ENCODE measurements at regions not wholly inside any gene's neighbourhood (a gene's known extent, or its start where the extent isn't known, plus 50 kb on each side); places are given as distances from the start of the nearest gene placed in this dataset.

- in situ Hi-C loops (cut with HindIII; ENCODE audit: low sequenced_read_pairs) = no loop called here
These were observed 354.3 kb downstream of the IRS1 start for GRCh38 chr2:226445216-226445861.

GRCh38 chr2:226443112-226443511, 356.5 kb downstream of the IRS1 start:
- in situ Hi-C loops (cut with HindIII; ENCODE audit: low sequenced_read_pairs) = no loop called here

- in situ Hi-C loops (cut with HindIII; ENCODE audit: low sequenced_read_pairs) = no loop called here
These were observed 359.3 kb downstream of the IRS1 start for GRCh38 chr2:226440127-226440918.

- in situ Hi-C loops (cut with HindIII; ENCODE audit: low sequenced_read_pairs) = no loop called here
These were observed 360.3 kb downstream of the IRS1 start for GRCh38 chr2:226439337-226439736.

GRCh38 chr2:226435146-226435545, 364.5 kb downstream of the IRS1 start:
- in situ Hi-C loops (cut with HindIII; ENCODE audit: low sequenced_read_pairs) = no loop called here

- in situ Hi-C loops (cut with HindIII; ENCODE audit: low sequenced_read_pairs) = no loop called here
These were observed 364.9 kb downstream of the IRS1 start for GRCh38 chr2:226434702-226435101.

GRCh38 chr2:226431288-226431948, 368.2 kb downstream of the IRS1 start:
- in situ Hi-C loops (cut with HindIII; ENCODE audit: low sequenced_read_pairs) = no loop called here

GRCh38 chr2:226429476-226429875, 370.1 kb downstream of the IRS1 start:
- in situ Hi-C loops (cut with HindIII; ENCODE audit: low sequenced_read_pairs) = no loop called here

GRCh38 chr2:226427538-226428307, 371.9 kb downstream of the IRS1 start:
- in situ Hi-C loops (cut with HindIII; ENCODE audit: low sequenced_read_pairs) = no loop called here

GRCh38 chr2:226426292-226426736, 373.3 kb downstream of the IRS1 start:
- in situ Hi-C loops (cut with HindIII; ENCODE audit: low sequenced_read_pairs) = no loop called here

GRCh38 chr2:226424971-226425370, 374.6 kb downstream of the IRS1 start:
- in situ Hi-C loops (cut with HindIII; ENCODE audit: low sequenced_read_pairs) = no loop called here

GRCh38 chr2:226423498-226423960, 376.1 kb downstream of the IRS1 start:
- in situ Hi-C loops (cut with HindIII; ENCODE audit: low sequenced_read_pairs) = no loop called here

GRCh38 chr2:226420646-226421045, 379.0 kb downstream of the IRS1 start:
- in situ Hi-C loops (cut with HindIII; ENCODE audit: low sequenced_read_pairs) = no loop called here

- in situ Hi-C loops (cut with HindIII; ENCODE audit: low sequenced_read_pairs) = no loop called here
These were observed 381.1 kb downstream of the IRS1 start for GRCh38 chr2:226418521-226418920.

- in situ Hi-C loops (cut with HindIII; ENCODE audit: low sequenced_read_pairs) = no loop called here
These were observed 385.3 kb downstream of the IRS1 start for GRCh38 chr2:226414335-226414734.

GRCh38 chr2:226413498-226414130, 386.0 kb downstream of the IRS1 start:
- in situ Hi-C loops (cut with HindIII; ENCODE audit: low sequenced_read_pairs) = no loop called here

- in situ Hi-C loops (cut with HindIII; ENCODE audit: low sequenced_read_pairs) = no loop called here
These were observed 387.8 kb downstream of the IRS1 start for GRCh38 chr2:226411727-226412360.

- in situ Hi-C loops (cut with HindIII; ENCODE audit: low sequenced_read_pairs) = no loop called here
These were observed 388.4 kb downstream of the IRS1 start for GRCh38 chr2:226411205-226411604.

- in situ Hi-C loops (cut with HindIII; ENCODE audit: low sequenced_read_pairs) = no loop called here
These were observed 389.3 kb downstream of the IRS1 start for GRCh38 chr2:226410247-226410835.

GRCh38 chr2:226409134-226409533, 390.5 kb downstream of the IRS1 start:
- in situ Hi-C loops (cut with HindIII; ENCODE audit: low sequenced_read_pairs) = no loop called here

Data from endothelial cell of hepatic sinusoid (primary cell).